GM21619 (cell line): ENCODE measurements at regions not wholly inside any gene's neighbourhood (a gene's known extent, or its start where the extent isn't known, plus 50 kb on each side); places are given as distances from the start of the nearest gene placed in this dataset.

Source experiments
- ATAC-seq: cut with Tn5 transposase; IDR thresholded peaks from one replicate; pipeline ENCODE4 v1.9.1; 2021; ENCODE audit not compliant: unreplicated experiment

GRCh38 chr2:215627771-215628170, 191.9 kb upstream of the FN1 start:
- ATAC-seq, result no peak

- no peak for ATAC-seq
Observed at GRCh38 chr2:215626812-215627281, 191.0 kb upstream of the FN1 start.

- no peak for ATAC-seq
Observed at GRCh38 chr2:215626063-215626462, 190.2 kb upstream of the FN1 start.

- ATAC-seq, result no peak
Observed at GRCh38 chr2:215625207-215625606, 189.3 kb upstream of the FN1 start.

GRCh38 chr2:215624423-215624829, 188.6 kb upstream of the FN1 start:
- no peak for ATAC-seq

- ATAC-seq, result no peak
Observed at GRCh38 chr2:215622837-215623236, 187.0 kb upstream of the FN1 start.

GRCh38 chr2:215621381-215621780, 185.5 kb upstream of the FN1 start:
- no peak for ATAC-seq

DNA sequence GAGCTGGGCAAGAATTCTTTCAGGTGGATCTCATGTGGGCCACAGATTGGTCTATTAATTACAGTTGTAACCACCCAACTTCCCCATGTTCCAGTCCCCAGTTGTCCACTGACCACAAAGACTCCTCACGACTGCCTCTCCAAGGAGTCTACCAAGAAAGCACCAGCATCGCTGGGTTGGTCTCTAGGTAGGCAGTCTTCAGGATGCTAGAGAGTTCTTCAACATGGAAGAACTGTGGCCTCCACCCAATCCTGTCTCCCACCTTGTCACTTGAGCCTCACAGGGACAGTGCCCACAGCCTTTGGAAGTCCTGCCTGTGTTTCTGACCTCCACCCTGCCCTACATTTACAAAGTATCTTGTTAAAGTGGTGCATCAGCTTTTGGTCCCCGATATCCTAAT, 184.7 kb upstream of the FN1 start:
- ATAC-seq, result no peak

GRCh38 chr2:215619989-215620388, 184.1 kb upstream of the FN1 start:
- ATAC-seq, result no peak

DNA sequence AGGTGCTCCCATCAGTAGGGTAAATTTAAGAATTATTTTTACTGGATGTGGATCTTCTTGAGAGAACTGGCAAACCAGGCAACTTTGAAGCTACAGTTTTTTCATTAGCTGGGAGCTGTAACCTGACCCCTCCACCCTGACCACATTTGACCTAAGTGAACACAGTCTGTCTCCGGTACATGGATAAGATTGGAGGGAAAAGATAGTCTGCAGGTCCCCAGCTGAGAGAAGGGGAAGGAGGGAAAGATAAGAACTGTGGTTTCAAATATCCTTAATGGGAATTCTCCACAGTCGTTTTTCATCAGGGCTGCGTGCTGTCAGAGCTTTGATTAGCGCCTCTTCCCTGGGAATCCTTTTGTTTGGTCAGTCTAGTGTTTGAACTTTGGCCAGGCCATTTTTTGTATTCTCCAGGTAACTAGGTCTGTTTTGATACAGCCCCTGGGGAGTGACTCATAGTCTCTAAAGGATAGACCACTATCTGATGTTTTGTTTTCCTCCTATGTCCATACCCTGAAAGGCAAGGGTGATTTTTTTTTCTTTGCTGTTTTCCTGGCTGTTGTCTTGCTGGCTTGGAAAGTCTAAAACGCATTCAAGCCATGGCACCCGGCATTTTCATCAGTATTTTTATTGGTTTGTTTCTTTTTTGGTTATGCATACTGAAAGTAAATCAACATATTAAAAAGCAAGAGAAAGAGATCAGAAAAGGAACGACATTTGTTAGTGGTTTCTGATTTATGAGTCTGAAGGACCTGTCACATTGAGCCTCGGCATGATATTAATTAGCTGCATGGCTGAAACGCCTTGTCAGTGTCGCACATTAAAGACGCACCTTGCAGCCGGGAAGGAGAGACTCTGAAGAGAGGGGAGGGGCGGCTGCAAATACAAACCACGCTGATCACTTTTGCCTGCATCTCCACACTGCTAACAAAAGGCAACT, 183.4 kb upstream of the FN1 start:
- no peak for ATAC-seq

- ATAC-seq, result no peak
Observed at GRCh38 chr2:215618145-215618544, 182.3 kb upstream of the FN1 start.

DNA sequence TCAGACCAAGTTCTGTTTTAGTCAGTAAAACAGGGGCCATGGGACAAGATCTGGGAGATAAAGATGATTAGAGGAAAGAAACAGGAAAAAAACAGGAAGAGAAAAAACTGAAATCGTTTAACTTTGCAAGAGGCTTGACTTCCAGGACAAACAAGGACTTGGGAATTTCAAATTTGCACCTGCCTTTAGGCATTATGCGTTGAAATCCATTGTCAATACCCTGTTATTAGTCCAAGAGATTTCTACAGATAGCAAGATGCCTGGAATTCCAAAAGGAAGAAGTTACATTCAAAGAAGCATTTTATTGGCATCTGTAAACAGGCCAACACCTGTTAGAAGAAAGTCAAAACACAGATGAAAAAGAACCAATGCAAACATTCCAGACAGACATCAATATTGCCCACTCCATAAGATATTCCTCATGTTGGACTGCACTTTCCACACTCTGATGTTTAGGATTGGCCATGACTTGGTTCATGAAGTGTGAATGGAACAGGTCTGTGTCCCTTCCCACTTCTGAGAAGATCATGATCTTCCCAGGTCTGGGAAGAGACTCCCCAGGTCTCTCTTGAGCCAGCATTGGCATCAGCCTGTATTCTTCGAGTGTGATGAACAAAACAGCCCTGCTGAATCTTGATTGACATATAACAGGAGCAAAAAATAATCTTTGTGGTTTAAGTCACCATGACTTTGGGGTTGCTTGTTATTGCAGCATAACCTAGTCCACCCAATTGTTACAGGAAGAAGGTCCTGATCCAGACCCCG, 181.4 kb upstream of the FN1 start:
- no peak for ATAC-seq

DNA sequence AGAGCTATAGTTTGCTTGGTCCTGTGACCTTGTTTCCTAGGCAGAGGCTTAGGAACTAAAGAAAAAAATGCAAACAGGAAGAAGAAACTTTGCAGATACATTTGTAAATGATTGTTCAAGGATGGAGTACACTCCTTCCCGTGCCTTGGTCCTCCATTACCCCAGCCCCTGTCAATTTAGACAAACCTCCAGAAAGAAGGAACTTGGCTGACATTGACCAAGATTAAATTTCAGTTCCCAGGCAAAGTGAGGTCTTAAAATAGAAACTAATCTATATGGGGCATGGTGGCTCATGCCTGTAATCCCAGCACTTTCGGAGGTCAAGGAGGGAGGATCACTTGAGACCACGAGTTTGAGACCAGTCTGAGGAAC, 179.9 kb upstream of the FN1 start:
- no peak for ATAC-seq

- no peak for ATAC-seq
Observed at GRCh38 chr2:215615067-215615802, 179.4 kb upstream of the FN1 start.

GRCh38 chr2:215614296-215614695, 178.4 kb upstream of the FN1 start:
- no peak for ATAC-seq

- ATAC-seq, result no peak
Observed at GRCh38 chr2:215613888-215614287, 178.0 kb upstream of the FN1 start.

GRCh38 chr2:215613280-215613679, 177.4 kb upstream of the FN1 start:
- ATAC-seq, result no peak

GRCh38 chr2:215612786-215613185, 176.9 kb upstream of the FN1 start:
- no peak for ATAC-seq

GRCh38 chr2:215611609-215612386, 175.9 kb upstream of the FN1 start:
- no peak for ATAC-seq
